GM18870 (cell line): ENCODE measurements at regions not wholly inside any gene's neighbourhood (a gene's known extent, or its start where the extent isn't known, plus 50 kb on each side); places are given as distances from the start of the nearest gene placed in this dataset.

ENCODE experiments used
- ATAC-seq: cut with Tn5 transposase; IDR thresholded peaks from one replicate; pipeline ENCODE4 v1.9.1; 2021; ENCODE audit warnings: moderate library complexity; ENCODE audit not compliant: unreplicated experiment

DNA sequence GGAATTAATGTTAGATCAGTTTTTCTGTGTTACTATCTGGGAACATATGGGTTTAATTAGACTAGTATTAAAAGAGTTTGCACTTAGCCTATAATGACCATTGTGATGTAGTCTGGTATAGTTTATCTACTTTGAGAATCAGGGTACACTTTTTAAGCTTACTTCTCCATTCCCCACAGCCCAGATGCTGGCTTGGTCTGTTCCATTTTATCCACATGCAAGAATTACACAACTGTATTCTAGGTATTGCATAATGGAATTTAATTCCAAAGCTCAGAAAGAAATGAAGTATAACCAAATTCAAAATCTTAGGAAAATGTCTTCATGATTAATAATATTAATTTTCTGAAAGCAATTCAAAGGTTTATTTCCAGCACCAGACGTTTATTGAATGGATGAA, 122.2 kb upstream of the PDGFD start:
- no peak for ATAC-seq

- ATAC-seq = no peak
Observed at GRCh38 chr11:104279587-104279986, 115.6 kb upstream of the PDGFD start.

DNA sequence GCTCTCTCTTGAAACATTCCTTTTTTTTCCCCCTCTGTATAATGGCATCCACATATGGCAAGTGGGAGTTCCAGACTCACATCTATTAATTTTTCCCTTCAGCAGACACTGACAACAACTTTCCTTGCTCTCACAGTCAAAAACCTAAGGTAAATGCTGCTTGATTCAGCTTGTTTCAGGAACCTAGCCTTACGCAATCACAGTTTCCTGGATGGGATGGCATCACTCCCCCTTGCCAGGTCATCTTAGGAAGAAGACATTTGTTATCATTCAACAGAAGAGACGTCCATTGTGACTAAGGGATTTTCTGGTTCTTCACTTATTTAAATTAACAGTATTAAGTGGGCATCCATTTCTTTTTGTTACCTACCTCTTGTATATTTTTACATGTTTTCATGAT, 112.0 kb upstream of the PDGFD start:
- no peak for ATAC-seq

- no peak for ATAC-seq
Observed at GRCh38 chr11:104260456-104260855, 96.5 kb upstream of the PDGFD start.

DNA sequence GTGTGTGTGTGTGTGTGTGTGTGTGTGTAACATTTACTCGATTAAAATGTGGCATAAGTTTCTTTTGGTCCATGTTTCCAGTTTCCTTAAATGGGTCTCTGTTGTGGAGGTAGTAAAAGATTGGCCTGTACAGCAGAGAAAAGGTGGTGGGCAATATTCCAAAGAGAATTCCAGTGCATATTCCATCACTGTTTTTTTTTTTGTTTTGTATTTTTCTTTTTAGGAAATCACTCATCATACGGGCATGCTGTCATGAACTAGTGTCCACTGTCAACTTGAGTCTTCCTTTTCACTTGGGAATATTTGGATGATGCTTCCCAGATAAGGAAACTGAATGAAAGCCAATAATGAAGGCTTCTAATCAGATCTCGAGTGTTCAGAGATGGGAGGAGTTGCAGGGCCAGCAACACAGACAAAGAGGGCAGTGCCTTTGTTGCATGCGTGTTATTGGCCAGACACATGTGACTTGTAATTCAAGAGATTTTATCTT, 95.2 kb upstream of the PDGFD start:
- no peak for ATAC-seq

GRCh38 chr11:104256525-104256924, 92.6 kb upstream of the PDGFD start:
- ATAC-seq = no peak

- ATAC-seq = no peak
Observed at GRCh38 chr11:104254347-104254746, 90.4 kb upstream of the PDGFD start.

GRCh38 chr11:104246590-104246989, 82.6 kb upstream of the PDGFD start:
- no peak for ATAC-seq

DNA sequence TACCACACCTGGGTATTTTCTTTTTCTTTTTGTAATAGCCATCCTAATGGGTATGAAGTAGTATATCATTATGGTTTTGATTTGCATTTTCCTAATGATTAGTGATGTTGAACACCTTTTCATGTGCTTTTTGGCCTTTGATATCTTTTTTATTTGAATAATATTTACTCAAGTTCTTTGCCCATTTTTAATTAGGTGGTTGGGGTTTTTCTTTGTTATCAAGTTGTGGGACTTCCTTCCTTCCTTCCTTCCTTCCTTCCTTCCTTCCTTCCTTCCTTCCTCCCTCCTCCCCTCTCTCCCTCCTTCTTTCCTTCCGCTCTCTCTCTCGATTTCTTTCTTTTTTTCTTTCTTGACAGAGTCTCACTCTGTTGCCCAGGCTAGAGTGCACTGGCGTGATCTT, 75.0 kb upstream of the PDGFD start:
- ATAC-seq = no peak

GRCh38 chr11:104225047-104225446, 61.1 kb upstream of the PDGFD start:
- no peak for ATAC-seq

DNA sequence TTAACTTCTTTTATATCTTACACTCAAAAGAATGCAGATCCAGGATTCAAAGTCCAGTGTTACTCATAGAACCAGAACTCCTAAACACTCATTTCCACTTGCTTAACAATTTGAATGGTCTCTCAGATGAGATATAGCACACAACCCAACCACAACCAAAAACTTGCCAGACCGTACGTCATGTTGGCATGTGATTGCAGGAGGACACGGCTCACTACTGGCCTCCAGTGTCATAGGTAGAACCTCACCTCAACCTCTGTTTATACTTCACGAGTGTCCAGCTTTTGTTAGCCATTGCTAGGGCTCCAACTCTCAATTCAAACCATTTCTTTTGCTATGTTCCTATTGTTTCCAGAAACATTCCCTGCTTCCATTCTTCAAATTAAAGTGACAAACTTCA, 58.5 kb upstream of the PDGFD start:
- no peak for ATAC-seq

GRCh38 chr11:104221455-104221854, 57.5 kb upstream of the PDGFD start:
- no peak for ATAC-seq

GRCh38 chr11:104219096-104219495, 55.1 kb upstream of the PDGFD start:
- no peak for ATAC-seq

DNA sequence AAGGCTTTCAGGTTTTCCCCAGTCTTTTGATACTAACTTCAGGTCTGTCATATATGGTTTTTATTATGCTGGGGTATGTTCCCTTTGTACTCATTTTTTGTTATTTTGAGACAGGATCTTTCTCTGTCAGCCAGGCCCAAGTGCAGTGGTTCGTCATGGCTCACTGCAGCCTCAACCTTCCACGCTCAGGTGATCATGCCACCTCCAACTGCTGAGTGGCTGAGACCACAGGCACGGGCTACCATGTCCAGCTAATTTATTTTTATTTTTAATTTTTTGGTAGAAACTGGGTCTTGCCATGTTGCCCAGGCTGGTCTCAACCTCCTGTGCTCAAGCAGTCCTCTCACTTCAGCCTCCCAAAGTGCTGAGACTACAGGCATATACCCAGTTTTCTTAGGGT, 50.6 kb upstream of the PDGFD start:
- no peak for ATAC-seq
